CD4-positive, alpha-beta memory T cell (primary cell): ENCODE measurements at regions not wholly inside any gene's neighbourhood (a gene's known extent, or its start where the extent isn't known, plus 50 kb on each side); places are given as distances from the start of the nearest gene placed in this dataset.
"Not testable (repeated sequence)": the region's sequence is repeated elsewhere in the genome, so short reads cannot be mapped to it uniquely, and the experiment has no call there.

ENCODE experiments used
- CTCF ChIA-PET: fragments of 350-600 bp; sonication (Branson Sonifier 250); formaldehyde crosslinking; loops from one replicate; lab custom pipeline; 2021; ENCODE audit warnings: inconsistent platforms; ENCODE audit not compliant: partially characterized antibody; lab: Charles Lee
- POLR2A ChIA-PET: fragments of 350-600 bp; sonication (Branson Sonifier 250); formaldehyde crosslinking; loops from one replicate; lab custom pipeline; 2021; ENCODE audit not compliant: partially characterized antibody; lab: Charles Lee
- DNase-seq, 5 donors: peaks; one replicate each; pipeline versions ENCODE4 v3.0.0 to v3.0.0-alpha.2; 2020 to 2022; ENCODE audit warnings: mixed read lengths in 1 of 5
- H3K27ac ChIP-seq: one replicate; pipeline ENCODE4 v1.7.0; 2013; ENCODE audit warnings: low read depth, low read length
- H3K27me3 ChIP-seq: 2 replicates; pipeline ENCODE4 v1.7.0; 2013; ENCODE audit warnings: mild to moderate bottlenecking, low read length, moderate library complexity; ENCODE audit not compliant: insufficient read depth
- H3K36me3 ChIP-seq: 2 replicates; pipeline ENCODE4 v1.7.0; 2013; ENCODE audit warnings: mild to moderate bottlenecking, low read length, moderate library complexity; ENCODE audit not compliant: insufficient read depth
- H3K4me1 ChIP-seq: 2 replicates; pipeline ENCODE4 v1.7.0; 2013; ENCODE audit warnings: mild to moderate bottlenecking, low read length, moderate library complexity; ENCODE audit not compliant: insufficient read depth
- H3K4me3 ChIP-seq, 2 donors: one replicate each; pipeline ENCODE4 v1.7.0; 2013; ENCODE audit warnings: low read length in 2 of 2, mild to moderate bottlenecking in 1 of 2
- H3K9me3 ChIP-seq, 2 donors: one replicate each; pipeline ENCODE4 v1.7.0; 2013; ENCODE audit warnings: low read length in 2 of 2, control low read depth in 1 of 2; ENCODE audit not compliant: control insufficient read depth in 1 of 2
- H3K27ac Mint-ChIP-seq, 7 donors: one replicate each; pipeline ENCODE4 v1.8.0; 2020 to 2021; ENCODE audit warnings: mixed read lengths in 7 of 7, mild to moderate bottlenecking in 6 of 7, inconsistent platforms in 3 of 7, moderate library complexity in 3 of 7
- H3K27me3 Mint-ChIP-seq, 2 donors: one replicate each; pipeline ENCODE4 v1.8.0; 2020 to 2021; ENCODE audit warnings: mixed read lengths in 2 of 2
- H3K36me3 Mint-ChIP-seq, 2 donors: one replicate each; pipeline ENCODE4 v1.8.0; 2020 to 2021; ENCODE audit warnings: mixed read lengths in 2 of 2, inconsistent platforms in 1 of 2, mild to moderate bottlenecking in 1 of 2
- H3K4me1 Mint-ChIP-seq, 4 donors: one replicate each; pipeline ENCODE4 v1.8.0; 2020 to 2021; ENCODE audit warnings: mixed read lengths in 4 of 4, mild to moderate bottlenecking in 1 of 4
- H3K4me3 Mint-ChIP-seq, 8 donors: one replicate each; pipeline ENCODE4 v1.8.0; 2020 to 2021; ENCODE audit warnings: mixed read lengths in 8 of 8, mild to moderate bottlenecking in 7 of 8, moderate library complexity in 6 of 8, inconsistent platforms in 3 of 8
- H3K9me3 Mint-ChIP-seq, 8 donors: one replicate each; pipeline ENCODE4 v1.8.0; 2020 to 2021; ENCODE audit warnings: mixed read lengths in 8 of 8, mild to moderate bottlenecking in 5 of 8, inconsistent platforms in 3 of 8, moderate library complexity in 1 of 8
- intact Hi-C: fragments of 100-400 bp; cut with micrococcal nuclease; formaldehyde crosslinking; loops from one replicate; pipeline ENCODE4 v1.15.1; 2023

DNA sequence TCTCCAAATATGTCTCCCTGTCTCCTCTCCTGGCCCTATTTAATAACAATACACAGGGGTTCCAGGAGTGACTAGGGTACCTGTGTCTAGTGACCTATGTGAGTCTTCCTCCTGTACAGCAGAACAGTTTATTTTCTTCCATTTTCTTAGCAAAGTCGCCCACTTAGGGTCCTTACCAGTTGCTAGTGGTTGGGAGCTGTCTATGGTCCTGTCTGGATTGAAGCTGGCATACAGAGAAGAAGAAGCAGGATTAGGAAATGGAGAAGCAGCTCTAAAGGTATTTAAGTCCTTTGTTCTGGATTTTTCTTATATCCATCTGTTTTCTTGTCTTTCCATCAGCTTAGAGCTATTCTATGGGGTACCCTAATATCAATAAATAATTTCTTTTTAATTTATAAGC, 587.1 kb upstream of the CPEB2 start:
- H3K36me3 Mint-ChIP-seq: no peaks in the 10 kb centered on the region
- H3K4me1 Mint-ChIP-seq: no peaks in the 10 kb centered on the region
- intact Hi-C loops: no loop called here
- Histone ChIP-seq H3K27me3 (no peaks in the 10 kb centered on the region), H3K36me3 (no peaks in the 10 kb centered on the region), H3K4me3 (no peak overlapping the region), H3K27ac (no peak overlapping the region), H3K4me1 (no peaks in the 10 kb centered on the region), H3K9me3 (no peaks in the 10 kb centered on the region)
- H3K9me3 Mint-ChIP-seq: peaks cover 0 to 4% (median 0%) of the 10 kb centered on the region in 8 donors
- peaks cover 0 to under 1% of the 10 kb centered on the region in 2 donors for H3K27me3 Mint-ChIP-seq
- ChIA-PET POLR2A (no interaction called here), CTCF (no interaction called here)
- no peak overlapping the region for H3K27ac Mint-ChIP-seq
- DNase-seq: no peak
- no peak overlapping the region for H3K4me3 Mint-ChIP-seq

DNA sequence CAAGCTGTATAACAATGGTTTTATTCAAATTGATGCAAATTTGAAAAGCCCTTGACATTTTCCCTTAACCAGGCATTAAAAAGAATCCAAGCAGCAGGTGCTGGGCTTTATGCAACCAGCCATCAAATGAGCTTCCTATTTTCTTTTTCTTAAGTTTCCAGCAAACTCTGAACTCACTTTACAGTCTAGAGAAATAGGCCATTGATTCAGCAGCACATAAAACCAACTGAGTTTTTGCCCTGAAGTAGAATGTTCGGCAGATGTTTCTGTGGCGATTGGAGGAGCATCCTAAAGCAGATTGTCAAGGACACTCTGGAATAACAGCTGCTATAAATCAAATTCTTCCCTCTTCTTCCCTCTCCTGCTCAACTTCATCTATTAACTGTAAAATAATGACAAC, 582.8 kb upstream of the CPEB2 start:
- Histone ChIP-seq H3K4me3 (no peak overlapping the region), H3K4me1 (no peaks in the 10 kb centered on the region), H3K36me3 (no peaks in the 10 kb centered on the region), H3K27ac (no peak overlapping the region), H3K9me3 (no peaks in the 10 kb centered on the region), H3K27me3 (no peaks in the 10 kb centered on the region)
- H3K4me1 Mint-ChIP-seq: no peaks in the 10 kb centered on the region
- no peak overlapping the region for H3K4me3 Mint-ChIP-seq
- no peaks in the 10 kb centered on the region for H3K36me3 Mint-ChIP-seq
- ChIA-PET CTCF (no interaction called here), POLR2A (no interaction called here)
- H3K9me3 Mint-ChIP-seq: peaks cover 0 to 2% (median 0%) of the 10 kb centered on the region in 8 donors
- intact Hi-C loops: no loop called here
- no peaks in the 10 kb centered on the region for H3K27me3 Mint-ChIP-seq
- no peak overlapping the region for H3K27ac Mint-ChIP-seq
- DNase-seq: no peak

DNA sequence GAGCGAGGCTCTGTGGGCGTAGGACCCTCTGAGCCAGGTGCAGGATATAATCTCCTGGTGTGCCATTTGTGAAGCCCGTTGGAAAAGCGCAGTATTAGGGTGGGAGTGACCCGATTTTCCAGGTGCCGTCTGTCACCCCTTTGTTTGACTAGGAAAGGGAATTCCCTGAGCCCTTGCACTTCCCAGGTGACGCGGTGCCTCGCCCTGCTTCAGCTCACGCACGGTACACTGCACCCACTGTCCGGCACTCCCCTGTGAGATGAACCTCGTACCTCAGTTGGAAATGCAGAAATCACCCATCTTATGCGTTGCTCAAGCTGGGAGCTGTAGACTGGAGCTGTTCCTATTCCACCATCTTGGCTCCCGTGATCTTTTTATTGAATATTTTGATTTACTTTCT, 576.0 kb upstream of the CPEB2 start:
- DNase-seq, H3K4me3 Mint-ChIP-seq, H3K27ac ChIP-seq, H3K27ac Mint-ChIP-seq, H3K36me3 Mint-ChIP-seq, H3K36me3 ChIP-seq, CTCF ChIA-PET, H3K27me3 Mint-ChIP-seq, H3K9me3 ChIP-seq, intact Hi-C loops, H3K4me1 ChIP-seq, H3K27me3 ChIP-seq, H3K4me3 ChIP-seq, H3K4me1 Mint-ChIP-seq, POLR2A ChIA-PET: not testable (repeated sequence)
- H3K9me3 Mint-ChIP-seq: peaks cover 0 to 13% (median 8%) of the 10 kb centered on the region in 8 donors

- ChIA-PET POLR2A (no interaction called here), CTCF (no interaction called here)
- Mint-ChIP-seq H3K36me3 (no peaks in the 10 kb centered on the region), H3K27me3 (no peaks in the 10 kb centered on the region), H3K27ac (no peak overlapping the region), H3K9me3 (peaks cover 0 to 13% (median 8%) of the 10 kb centered on the region in 8 donors), H3K4me1 (peaks cover 0 to 2% (median 0%) of the 10 kb centered on the region in 4 donors), H3K4me3 (no peak overlapping the region)
- H3K27me3 ChIP-seq: no peaks in the 10 kb centered on the region
- H3K36me3 ChIP-seq: no peaks in the 10 kb centered on the region
- H3K4me1 ChIP-seq: no peaks in the 10 kb centered on the region
- no peaks in the 10 kb centered on the region for H3K9me3 ChIP-seq
- intact Hi-C loops: no loop called here
- no peak overlapping the region for H3K4me3 ChIP-seq
- H3K27ac ChIP-seq: no peak overlapping the region
- no peak for DNase-seq
Measured at GRCh38 chr4:14428125-14428524, 574.2 kb upstream of the CPEB2 start.

GRCh38 chr4:14431155-14432134, 570.8 kb upstream of the CPEB2 start:
- H3K27me3 ChIP-seq: no peaks in the 10 kb centered on the region
- Mint-ChIP-seq H3K9me3 (peaks cover 0 to 13% (median 6%) of the 10 kb centered on the region in 8 donors), H3K27ac (no peak overlapping the region), H3K36me3 (no peaks in the 10 kb centered on the region), H3K4me1 (peaks cover 0 to 2% (median 0%) of the 10 kb centered on the region in 4 donors), H3K27me3 (no peaks in the 10 kb centered on the region), H3K4me3 (peak overlapping the region in 1 of 8 donors; percentile 16)
- CTCF ChIA-PET: no interaction called here
- H3K4me1 ChIP-seq: no peaks in the 10 kb centered on the region
- H3K4me3 ChIP-seq: no peak overlapping the region
- H3K9me3 ChIP-seq: no peaks in the 10 kb centered on the region
- H3K27ac ChIP-seq: no peak overlapping the region
- H3K36me3 ChIP-seq: no peaks in the 10 kb centered on the region
- intact Hi-C loops: no loop called here
- no peak for DNase-seq
- POLR2A ChIA-PET: no interaction called here

DNA sequence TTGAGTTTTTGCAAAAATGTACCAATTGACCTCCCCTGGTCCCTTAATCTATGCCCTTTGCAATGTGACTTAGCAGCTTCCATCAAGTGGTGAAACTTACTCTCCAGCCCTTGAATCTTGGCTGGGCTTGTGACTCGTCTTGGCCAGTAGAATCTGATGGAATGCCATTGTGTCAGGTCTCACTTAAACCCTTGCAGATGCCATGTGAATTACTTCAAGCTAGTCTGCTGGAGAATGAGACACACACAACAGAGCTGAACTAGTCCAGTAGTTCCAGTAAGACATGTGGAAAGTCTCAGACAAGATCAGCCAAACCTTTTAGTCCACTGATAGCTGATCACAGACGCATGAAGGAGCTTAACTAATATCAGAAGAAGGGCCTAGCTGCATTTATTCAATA, 567.8 kb upstream of the CPEB2 start:
- Mint-ChIP-seq H3K27me3 (no peaks in the 10 kb centered on the region), H3K36me3 (no peaks in the 10 kb centered on the region), H3K4me3 (no peak overlapping the region), H3K4me1 (no peaks in the 10 kb centered on the region), H3K9me3 (peaks cover 0 to 2% (median 0%) of the 10 kb centered on the region in 8 donors), H3K27ac (no peak overlapping the region)
- H3K4me1 ChIP-seq: no peaks in the 10 kb centered on the region
- no peak for DNase-seq
- ChIA-PET POLR2A (no interaction called here), CTCF (no interaction called here)
- no peak overlapping the region for H3K27ac ChIP-seq
- H3K27me3 ChIP-seq: no peaks in the 10 kb centered on the region
- no peaks in the 10 kb centered on the region for H3K36me3 ChIP-seq
- H3K9me3 ChIP-seq: no peaks in the 10 kb centered on the region
- intact Hi-C loops: no loop called here
- H3K4me3 ChIP-seq: no peak overlapping the region

GRCh38 chr4:14434916-14435315, 567.4 kb upstream of the CPEB2 start:
- H3K27me3 Mint-ChIP-seq: no peaks in the 10 kb centered on the region
- DNase-seq: no peak
- H3K4me3 ChIP-seq: no peak overlapping the region
- H3K4me1 Mint-ChIP-seq: no peaks in the 10 kb centered on the region
- no peaks in the 10 kb centered on the region for H3K27me3 ChIP-seq
- no peaks in the 10 kb centered on the region for H3K9me3 ChIP-seq
- POLR2A ChIA-PET: no interaction called here
- no peaks in the 10 kb centered on the region for H3K36me3 Mint-ChIP-seq
- H3K9me3 Mint-ChIP-seq: peaks cover 0 to 3% (median 0%) of the 10 kb centered on the region in 8 donors
- no peaks in the 10 kb centered on the region for H3K36me3 ChIP-seq
- H3K27ac Mint-ChIP-seq: no peak overlapping the region
- CTCF ChIA-PET: no interaction called here
- H3K4me3 Mint-ChIP-seq: no peak overlapping the region
- H3K4me1 ChIP-seq: no peaks in the 10 kb centered on the region
- intact Hi-C loops: no loop called here
- no peak overlapping the region for H3K27ac ChIP-seq
